ENCODE measurements at regions not wholly inside any gene's neighbourhood (a gene's known extent, or its start where the extent isn't known, plus 50 kb on each side); places are given as distances from the start of the nearest gene placed in this dataset.

DNA sequence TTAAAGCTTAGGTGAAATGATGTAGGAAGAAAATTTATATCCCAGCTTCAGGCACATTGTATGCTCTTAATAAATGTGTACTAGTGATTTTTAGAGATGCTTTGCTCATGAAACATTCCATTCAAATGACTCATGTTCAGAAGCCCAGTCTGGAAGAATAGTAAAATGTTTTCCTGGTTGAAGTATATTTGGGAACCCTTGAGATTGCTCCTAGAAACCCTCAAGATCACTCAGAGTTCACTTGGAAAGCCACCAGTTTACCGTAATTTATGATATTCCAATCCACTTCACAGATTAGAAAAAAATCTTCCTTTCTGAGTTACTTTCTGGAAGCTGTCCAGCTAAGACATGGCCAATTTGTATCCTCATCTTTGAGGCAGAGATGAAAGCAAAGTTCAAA lies 186.4 kb downstream of the SYT10 start:
- no peak for DNase-seq (ENCODE audit: low read depth)
- TF ChIP-seq CTCF (IDR thresholded peaks at IDR 0.05; ENCODE audit: insufficient read depth, low read length): no peak
- H3K4me3 ChIP-seq (ENCODE audit: low read depth, low read length): no peak overlapping the region

GRCh38 chr12:33251548-33251947 lies 188.1 kb downstream of the SYT10 start:
- no peak overlapping the region for H3K4me3 ChIP-seq (ENCODE audit: low read depth, low read length)
- DNase-seq (ENCODE audit: low read depth): no peak
- no peak for TF ChIP-seq CTCF (IDR thresholded peaks at IDR 0.05; ENCODE audit: insufficient read depth, low read length)

DNA sequence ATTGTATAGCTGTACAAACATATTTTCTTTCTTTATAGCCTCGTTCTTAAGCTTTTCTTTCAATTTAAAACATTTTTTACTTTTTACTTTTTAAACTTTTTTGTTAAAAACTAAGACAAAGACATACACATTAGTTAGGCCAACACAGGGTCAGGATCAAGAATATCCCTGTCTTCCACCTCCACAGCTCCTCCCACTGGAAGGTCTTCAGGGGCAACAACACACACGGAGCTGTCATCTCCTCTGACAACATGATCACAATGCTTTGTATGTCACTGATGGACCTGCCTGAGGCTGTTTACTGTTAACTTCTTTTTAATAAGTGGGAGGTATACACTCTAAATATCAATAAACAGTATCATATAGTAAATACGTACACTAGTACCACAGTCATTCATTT lies 191.3 kb downstream of the SYT10 start:
- TF ChIP-seq CTCF (IDR thresholded peaks at IDR 0.05; ENCODE audit: insufficient read depth, low read length): no peak
- no peak for DNase-seq (ENCODE audit: low read depth)
- no peak overlapping the region for H3K4me3 ChIP-seq (ENCODE audit: low read depth, low read length)

GRCh38 chr12:33247625-33248024 lies 192.0 kb downstream of the SYT10 start:
- no peak for TF ChIP-seq CTCF (IDR thresholded peaks at IDR 0.05; ENCODE audit: insufficient read depth, low read length)
- DNase-seq (ENCODE audit: low read depth): no peak
- no peak overlapping the region for H3K4me3 ChIP-seq (ENCODE audit: low read depth, low read length)

GRCh38 chr12:33245434-33245833 lies 194.2 kb downstream of the SYT10 start:
- no peak for TF ChIP-seq CTCF (IDR thresholded peaks at IDR 0.05; ENCODE audit: insufficient read depth, low read length)

DNA sequence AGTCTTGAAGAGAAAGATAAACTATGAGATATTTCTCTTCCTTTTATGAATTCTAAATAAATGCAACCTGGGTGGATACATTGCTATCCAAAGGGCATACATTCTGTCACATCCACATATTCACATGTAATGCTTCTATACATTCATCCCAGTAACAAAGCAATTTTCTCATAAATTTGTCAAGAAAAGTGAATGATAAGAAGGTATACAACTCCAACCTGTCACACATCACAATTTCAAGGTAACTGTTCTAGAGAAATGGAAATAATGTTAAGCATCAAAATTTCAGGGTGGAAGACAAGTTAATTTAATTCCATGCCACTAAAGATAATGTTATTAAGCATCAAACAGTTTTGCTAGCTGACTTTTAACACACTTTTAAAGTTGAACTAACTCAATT lies 212.9 kb downstream of the SYT10 start:
- no peak for TF ChIP-seq CTCF (IDR thresholded peaks at IDR 0.05; ENCODE audit: insufficient read depth, low read length)
- DNase-seq (ENCODE audit: low read depth): no peak
- no peak overlapping the region for H3K4me3 ChIP-seq (ENCODE audit: low read depth, low read length)

More at GRCh38 chr12:33245434-33245833, 194.2 kb downstream of the SYT10 start:
- no peak overlapping the region for H3K4me3 ChIP-seq (ENCODE audit: low read depth, low read length)
- no peak for DNase-seq (ENCODE audit: low read depth)

- TF ChIP-seq CTCF (IDR thresholded peaks at IDR 0.05; ENCODE audit: insufficient read depth, low read length): no peak
- no peak overlapping the region for H3K4me3 ChIP-seq (ENCODE audit: low read depth, low read length)
Measured at GRCh38 chr12:33223956-33224355, 215.7 kb downstream of the SYT10 start.

More at GRCh38 chr12:33223956-33224355, 215.7 kb downstream of the SYT10 start:
- no peak for DNase-seq (ENCODE audit: low read depth)

All from fibroblast of the aortic adventitia (primary cell).